GM13977 (cell line): ENCODE measurements at regions not wholly inside any gene's neighbourhood (a gene's known extent, or its start where the extent isn't known, plus 50 kb on each side); places are given as distances from the start of the nearest gene placed in this dataset.

Experiments
- DNase-seq: peaks from one replicate; pipeline ENCODE4 v3.0.0; 2012; ENCODE audit warnings: low spot score
- CTCF ChIP-seq: IDR thresholded peaks from 2 replicates; pipeline ENCODE4 v1.5.1; 2012; ENCODE audit warnings: mild to moderate bottlenecking, control low read depth; ENCODE audit not compliant: insufficient read depth; ENCODE audit errors: extremely low read depth, missing control alignments
- in situ Hi-C: fragments of 300-500 bp; cut with MboI; formaldehyde crosslinking; loops from one replicate; pipeline ENCODE4 v1.12.0; 2022; ENCODE audit warnings: low sequenced_read_pairs, low pct_unique_long_range_greater_than_20kb, mixed read lengths, inconsistent platforms; ENCODE audit not compliant: unreplicated experiment

- in situ Hi-C loops = no loop called here
- no peak for DNase-seq
- no peak for TF ChIP-seq CTCF
Observed at GRCh38 chr11:91158891-91159537, 936.2 kb upstream of the CHORDC1 start.

GRCh38 chr11:91158297-91158696 lies 935.4 kb upstream of the CHORDC1 start:
- in situ Hi-C loops = no loop called here
- no peak for DNase-seq
- no peak for TF ChIP-seq CTCF

GRCh38 chr11:91156041-91156440 lies 933.2 kb upstream of the CHORDC1 start:
- in situ Hi-C loops = no loop called here
- no peak for DNase-seq
- TF ChIP-seq CTCF = no peak

- no peak for DNase-seq
- no peak for TF ChIP-seq CTCF
- in situ Hi-C loops = no loop called here
Observed at GRCh38 chr11:91147885-91148284, 925.0 kb upstream of the CHORDC1 start.

GRCh38 chr11:91141655-91142054 lies 918.8 kb upstream of the CHORDC1 start:
- TF ChIP-seq CTCF = no peak
- in situ Hi-C loops = no loop called here
- no peak for DNase-seq

- DNase-seq = no peak
- in situ Hi-C loops = no loop called here
- no peak for TF ChIP-seq CTCF
Observed at GRCh38 chr11:91136631-91137030, 913.8 kb upstream of the CHORDC1 start.

GRCh38 chr11:91133361-91133760 lies 910.5 kb upstream of the CHORDC1 start:
- DNase-seq = no peak
- in situ Hi-C loops = no loop called here
- no peak for TF ChIP-seq CTCF
